Erythroblast (primary cell): ENCODE measurements at regions not wholly inside any gene's neighbourhood (a gene's known extent, or its start where the extent isn't known, plus 50 kb on each side); places are given as distances from the start of the nearest gene placed in this dataset.

Experiments used
- GATA1 ChIP-seq: IDR thresholded peaks from 2 replicates; pipeline ENCODE4 v1.6.1; 2011; ENCODE audit warnings: low read depth, mild to moderate bottlenecking, control low read depth, low read length, moderate library complexity
- POLR2A ChIP-seq: IDR thresholded peaks from 2 replicates; pipeline ENCODE4 v1.6.1; 2011; ENCODE audit warnings: mild to moderate bottlenecking, low read length

DNA sequence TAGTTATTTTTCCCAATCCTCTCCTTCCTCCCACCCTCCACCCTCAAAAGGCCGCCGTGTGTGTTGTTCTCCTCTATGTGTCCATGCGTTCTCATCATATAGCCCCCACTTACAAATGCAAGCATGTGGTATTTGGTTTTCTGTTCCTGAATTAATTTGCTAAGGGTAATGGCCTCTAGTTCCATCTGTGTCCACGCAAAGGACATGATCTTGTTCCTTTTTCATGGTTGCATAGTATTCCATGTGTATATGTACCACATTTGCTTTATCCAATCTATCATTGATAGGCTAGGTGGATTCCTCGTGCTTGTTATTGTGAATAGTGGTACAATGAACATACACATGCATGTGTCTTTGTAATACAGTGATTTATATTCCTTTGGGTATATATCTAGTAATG is 1193.7 kb downstream of the RPA4 start:
- TF ChIP-seq POLR2A (no peak), GATA1 (no peak)
